Sigmoid colon (tissue), 6 donors: ENCODE measurements at regions not wholly inside any gene's neighbourhood (a gene's known extent, or its start where the extent isn't known, plus 50 kb on each side); places are given as distances from the start of the nearest gene placed in this dataset.

Experiments used
- DNase-seq: peaks from one replicate; pipeline ENCODE4 v3.0.0-alpha.2; 2019
- H3K27ac ChIP-seq, 4 donors: fragments of 200-600 bp; sonication (generic); one replicate each; pipeline ENCODE4 v1.5.1; 2016 to 2019; ENCODE audit warnings: mild to moderate bottlenecking in 1 of 4
- H3K27me3 ChIP-seq, 3 donors: fragments of 200-600 bp; sonication (generic); one replicate each; pipeline ENCODE4 v1.5.1; 2019; ENCODE audit warnings: mild to moderate bottlenecking in 1 of 3
- H3K36me3 ChIP-seq, 4 donors: fragments of 200-600 bp; sonication (generic); one replicate each; pipeline ENCODE4 v1.5.1; 2016 to 2019
- H3K4me1 ChIP-seq, 4 donors: fragments of 200-600 bp; sonication (generic); one replicate each; pipeline ENCODE4 v1.5.1; 2017 to 2019
- H3K4me3 ChIP-seq, 4 donors: fragments of 200-600 bp; sonication (generic); one replicate each; pipeline ENCODE4 v1.5.1; 2017 to 2019; ENCODE audit warnings: mild to moderate bottlenecking in 2 of 4, moderate library complexity in 1 of 4
- H3K9me3 ChIP-seq, 4 donors: fragments of 200-600 bp in 3 of 4; sonication (generic) in 3 of 4; one replicate each; pipeline versions ENCODE4 v1.5.1 to v1.6.1; 2013 to 2019
- CTCF ChIP-seq, 4 experiments: fragments of 450-650 bp in 3 of 4; fragments of 200-600 bp in 1 of 4; IDR thresholded peaks; one replicate each; pipeline ENCODE4 v1.5.1; 2016 to 2019; ENCODE audit warnings: antibody characterized with exemption in 4 of 4, mild to moderate bottlenecking in 3 of 4, moderate library complexity in 2 of 4
- EP300 ChIP-seq, 4 donors: sonication (generic); formaldehyde crosslinking; IDR thresholded peaks; one replicate each; pipeline ENCODE4 v1.6.1; 2017; ENCODE audit warnings: antibody characterized with exemption in 4 of 4
- POLR2A ChIP-seq, 2 donors: fragments of 450-650 bp; IDR thresholded peaks; one replicate each; pipeline ENCODE4 v1.6.1; 2016; ENCODE audit warnings: antibody characterized with exemption in 2 of 2, mild to moderate bottlenecking in 2 of 2, moderate library complexity in 2 of 2
- POLR2AphosphoS5 ChIP-seq, 4 donors: sonication (generic); formaldehyde crosslinking; IDR thresholded peaks; one replicate each; pipeline ENCODE4 v1.6.1; 2017; ENCODE audit warnings: antibody characterized with exemption in 4 of 4
- WGBS, 2 donors: extraction: QIAGEN DNeasy Blood & Tissue Kit; methylation state at CpG; one replicate each; pipeline ENCODE4 v1.1.7; 2013; 5-methylcytosine and 5-hydroxymethylcytosine counted together
- intact Hi-C: fragments of 100-400 bp; cut with DNase I; formaldehyde crosslinking; loops from one replicate; pipeline ENCODE4 v1.15.1; 2023
- donor health status: healthy with polysubstance abuse.
- donor health status: healthy.

- TF ChIP-seq POLR2AphosphoS5 (IDR thresholded peaks at IDR 0.05) (no peak), EP300 (IDR thresholded peaks at IDR 0.05) (no peak), POLR2A (IDR thresholded peaks at IDR 0.05) (no peak), CTCF (IDR thresholded peaks at IDR 0.05) (no peak)
- DNase-seq: no peak
- 79 to 88% methylated on average over 4 of the region's 4 CpGs for WGBS, 2 donors
- H3K27ac ChIP-seq: no peak overlapping the region
- no peaks in the 10 kb centered on the region for H3K36me3 ChIP-seq
- intact Hi-C loops: no loop called here
- H3K27me3 ChIP-seq: no peaks in the 10 kb centered on the region
- no peaks in the 10 kb centered on the region for H3K4me1 ChIP-seq
- H3K9me3 ChIP-seq: peaks cover 0 to 16% (median 0%) of the 10 kb centered on the region in 4 donors
- no peak overlapping the region for H3K4me3 ChIP-seq
Measured at GRCh38 chr7:57344957-57345356, 105.0 kb upstream of the ZNF716 start.

DNA sequence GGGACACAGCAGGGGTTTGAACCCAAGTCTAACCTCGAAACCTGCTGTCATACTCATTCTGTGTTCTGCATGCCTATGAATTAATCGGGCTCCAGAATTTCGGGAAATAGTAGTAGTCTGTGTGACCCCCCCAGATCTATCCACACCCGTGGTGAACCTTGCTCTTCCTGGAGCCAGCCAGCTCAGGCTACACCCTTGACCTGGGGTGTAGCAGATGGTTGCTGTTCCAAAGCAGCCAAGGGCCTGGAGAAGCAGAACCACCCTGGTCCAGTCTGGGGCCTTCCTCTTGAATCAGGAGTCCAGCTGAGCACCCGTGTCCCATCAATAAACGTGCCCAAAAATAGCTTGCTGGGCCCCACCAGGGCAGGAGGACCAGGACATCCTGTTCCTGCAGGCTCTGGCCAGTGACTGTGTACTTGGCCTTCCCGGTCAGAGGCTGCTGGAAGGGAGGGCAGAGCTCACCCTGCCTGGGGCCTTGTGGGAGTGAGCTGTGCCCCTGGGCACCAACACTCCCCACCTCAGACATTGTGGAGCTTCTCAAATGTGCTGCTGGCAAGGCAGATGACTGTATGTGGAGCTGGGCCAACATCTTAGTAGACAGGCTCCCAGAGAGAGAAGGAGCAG is 101.2 kb upstream of the ZNF716 start:
- 74 to 75% methylated on average over 7 of the region's 7 CpGs for WGBS, 2 donors
- no peak for TF ChIP-seq POLR2A (IDR thresholded peaks at IDR 0.05)
- TF ChIP-seq CTCF (IDR thresholded peaks at IDR 0.05): no peak
- no peak for TF ChIP-seq EP300 (IDR thresholded peaks at IDR 0.05)
- TF ChIP-seq POLR2AphosphoS5 (IDR thresholded peaks at IDR 0.05): no peak
- intact Hi-C loops: no loop called here
- H3K27me3 ChIP-seq: no peaks in the 10 kb centered on the region
- H3K9me3 ChIP-seq: peaks cover 0 to 27% (median 0%) of the 10 kb centered on the region in 4 donors
- no peak overlapping the region for H3K4me3 ChIP-seq
- no peak overlapping the region for H3K27ac ChIP-seq
- H3K36me3 ChIP-seq: no peaks in the 10 kb centered on the region
- DNase-seq: no peak
- no peaks in the 10 kb centered on the region for H3K4me1 ChIP-seq

- no peaks in the 10 kb centered on the region for H3K36me3 ChIP-seq
- intact Hi-C loops: no loop called here
- TF ChIP-seq POLR2AphosphoS5 (IDR thresholded peaks at IDR 0.05) (no peak), POLR2A (IDR thresholded peaks at IDR 0.05) (no peak), CTCF (IDR thresholded peaks at IDR 0.05) (no peak), EP300 (IDR thresholded peaks at IDR 0.05) (no peak)
- no peak overlapping the region for H3K4me3 ChIP-seq
- no peak for DNase-seq
- H3K27me3 ChIP-seq: no peaks in the 10 kb centered on the region
- peaks cover 0 to 30% (median 0%) of the 10 kb centered on the region in 4 donors for H3K9me3 ChIP-seq
- H3K4me1 ChIP-seq: no peaks in the 10 kb centered on the region
- 83 to 84% methylated on average over 3 of the region's 3 CpGs for WGBS, 2 donors
- no peak overlapping the region for H3K27ac ChIP-seq
Measured at GRCh38 chr7:57354195-57354594, 95.8 kb upstream of the ZNF716 start.

GRCh38 chr7:57354679-57355338 is 95.2 kb upstream of the ZNF716 start:
- peaks cover 0 to 27% (median 0%) of the 10 kb centered on the region in 4 donors for H3K9me3 ChIP-seq
- TF ChIP-seq POLR2A (IDR thresholded peaks at IDR 0.05): no peak
- no peak for TF ChIP-seq EP300 (IDR thresholded peaks at IDR 0.05)
- TF ChIP-seq CTCF (IDR thresholded peaks at IDR 0.05): no peak
- no peak for TF ChIP-seq POLR2AphosphoS5 (IDR thresholded peaks at IDR 0.05)

More at GRCh38 chr7:57354679-57355338, 95.2 kb upstream of the ZNF716 start:
- H3K27ac ChIP-seq: no peak overlapping the region
- DNase-seq: no peak
- intact Hi-C loops: no loop called here
- WGBS, 2 donors: 77 to 83% methylated on average over 12 of the region's 12 CpGs
- no peaks in the 10 kb centered on the region for H3K4me1 ChIP-seq
- no peaks in the 10 kb centered on the region for H3K27me3 ChIP-seq
- no peak overlapping the region for H3K4me3 ChIP-seq
- no peaks in the 10 kb centered on the region for H3K36me3 ChIP-seq
